ENCODE measurements at regions not wholly inside any gene's neighbourhood (a gene's known extent, or its start where the extent isn't known, plus 50 kb on each side); places are given as distances from the start of the nearest gene placed in this dataset.

GRCh38 chr2:156215656-156216055 lies 116.9 kb downstream of the NR4A2 start:
- TF ChIP-seq EP300 (IDR thresholded peaks at IDR 0.05; ENCODE audit: borderline replicate concordance in 1 of 2, low read depth in 1 of 2, low read length in 1 of 2) (no peak), JUND (IDR thresholded peaks at IDR 0.05) (no peak)
